ENCODE measurements at regions not wholly inside any gene's neighbourhood (a gene's known extent, or its start where the extent isn't known, plus 50 kb on each side); places are given as distances from the start of the nearest gene placed in this dataset.

DNA sequence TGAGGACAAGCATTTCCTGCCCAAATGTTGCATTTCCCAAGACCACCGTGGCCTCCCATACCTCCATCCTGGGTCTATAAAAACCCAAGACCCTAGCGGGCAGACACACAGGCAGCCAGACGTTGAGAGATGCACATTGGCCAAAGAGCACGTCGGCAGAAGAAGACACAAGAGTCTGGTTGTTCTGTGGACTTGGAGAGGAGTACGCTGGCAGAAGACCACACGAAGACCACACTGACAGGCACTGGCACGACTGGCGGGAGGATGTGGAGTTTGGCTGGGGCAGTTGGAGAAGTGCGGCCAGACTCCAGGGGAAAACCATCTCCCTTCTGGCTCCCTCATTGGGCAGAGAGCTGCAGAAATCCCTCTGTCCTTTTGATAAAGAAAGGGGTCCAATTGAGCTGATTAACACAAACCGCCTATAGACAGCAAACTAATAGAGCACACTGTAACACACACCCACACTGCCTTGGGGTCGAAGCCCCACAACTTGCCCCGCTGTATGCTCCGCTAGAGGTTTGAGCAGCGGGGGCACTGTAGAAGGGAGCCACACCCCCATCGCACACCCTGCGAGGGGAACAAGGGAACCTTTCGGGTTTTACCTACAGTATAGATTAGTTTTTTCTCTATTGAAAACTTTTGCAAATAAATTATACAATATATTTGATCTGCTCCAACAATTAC, 376.7 kb upstream of the KLHL4 start (continued):
- TF ChIP-seq, protein P1, sequence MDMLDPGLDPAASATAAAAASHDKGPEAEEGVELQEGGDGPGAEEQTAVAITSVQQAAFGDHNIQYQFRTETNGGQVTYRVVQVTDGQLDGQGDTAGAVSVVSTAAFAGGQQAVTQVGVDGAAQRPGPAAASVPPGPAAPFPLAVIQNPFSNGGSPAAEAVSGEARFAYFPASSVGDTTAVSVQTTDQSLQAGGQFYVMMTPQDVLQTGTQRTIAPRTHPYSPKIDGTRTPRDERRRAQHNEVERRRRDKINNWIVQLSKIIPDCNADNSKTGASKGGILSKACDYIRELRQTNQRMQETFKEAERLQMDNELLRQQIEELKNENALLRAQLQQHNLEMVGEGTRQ (IDR thresholded peaks at IDR 0.05; ENCODE audit: low read length) = no peak
